Heart right ventricle (tissue), 16 donors: ENCODE measurements at regions not wholly inside any gene's neighbourhood (a gene's known extent, or its start where the extent isn't known, plus 50 kb on each side); places are given as distances from the start of the nearest gene placed in this dataset.

Source experiments
- ATAC-seq, 8 donors: fragments of 200-7000 bp; cut with Tn5 transposase; one replicate each; pipeline ENCODE4 v1.9.1; 2020; ENCODE audit warnings: mild to moderate bottlenecking in 8 of 8, moderate library complexity in 8 of 8, moderate number of reproducible peaks in 1 of 8
- DNase-seq, 2 donors: peaks; one replicate each; pipeline ENCODE4 v3.0.0-alpha.2; 2020
- H3K27ac ChIP-seq, 10 donors: fragments of 200-600 bp; sonication (generic) in 2 of 10; one replicate each; pipeline versions ENCODE4 v1.5.0 to v1.8.0; 2020 to 2022; ENCODE audit warnings: mild to moderate bottlenecking in 3 of 10
- H3K27me3 ChIP-seq, 7 donors: fragments of 200-600 bp; one replicate each; pipeline ENCODE4 v1.8.0; 2021 to 2022; ENCODE audit warnings: mild to moderate bottlenecking in 2 of 7
- H3K36me3 ChIP-seq, 9 donors: fragments of 200-600 bp; sonication (generic) in 1 of 9; one replicate each; pipeline versions ENCODE4 v1.5.0 to v1.8.0; 2020 to 2022; ENCODE audit warnings: mild to moderate bottlenecking in 2 of 9
- H3K4me1 ChIP-seq, 9 donors: fragments of 200-600 bp; sonication (generic) in 1 of 9; one replicate each; pipeline versions ENCODE4 v1.5.0 to v1.8.0; 2020 to 2022; ENCODE audit warnings: mild to moderate bottlenecking in 4 of 9
- H3K4me3 ChIP-seq, 10 donors: fragments of 200-600 bp; sonication (generic) in 2 of 10; one replicate each; pipeline versions ENCODE4 v1.5.0 to v1.8.0; 2020 to 2022; ENCODE audit warnings: mild to moderate bottlenecking in 7 of 10, moderate library complexity in 2 of 10
- H3K9me3 ChIP-seq, 11 donors: fragments of 200-600 bp in 10 of 11; sonication (generic) in 2 of 11; one replicate each; pipeline versions ENCODE4 v1.5.0 to v1.8.0; 2013 to 2022; ENCODE audit warnings: mild to moderate bottlenecking in 2 of 11, control low read depth in 1 of 11, moderate library complexity in 1 of 11
- WGBS, 2 donors: extraction: QIAGEN DNeasy Blood & Tissue Kit; methylation state at CpG; one replicate each; pipeline ENCODE4 v1.1.7; 2013; ENCODE audit warnings: inconsistent platforms in 1 of 2; 5-methylcytosine and 5-hydroxymethylcytosine counted together
- intact Hi-C, 10 donors: fragments of 100-400 bp; cut with DNase I; formaldehyde crosslinking; loops; one replicate each; pipeline versions ENCODE4 v1.11.1 to v1.14.2; 2022
- TF ChIP-seq, protein P1 (sequence below), 9 donors: fragments of 200-600 bp; sonication (generic) in 2 of 9; IDR thresholded peaks; one replicate each; pipeline versions ENCODE4 v1.5.0 to v1.8.0; 2021 to 2022; ENCODE audit warnings: antibody characterized with exemption in 9 of 9, mild to moderate bottlenecking in 5 of 9, moderate library complexity in 1 of 9
- donor health status: Arrhythmogenic right ventricular cardiomyopathy.
- donor health status: ischemic (EF 13 %, LVEDD 7.1; RV severe dilation, severe dysfunction).
- donor health status: healthy with polysubstance abuse.
- donor health status: DM: no; HTN: yes; CAD: no.
- donor health status: DM: no; HTN: no; CAD: no.
- donor health status: ischemic (EF 25% LVEDD 6.9; RV normal size, moderate dysfunction).
- donor health status: ischemic (EF 25% LVEDD 5.7; RV mildly dilated, moderate dysfunction).
- donor health status: healthy.
- donor health status: DM: yes; HTN: yes; CAD: no.
- donor health status: Ischemic cardiomyopathy.
- donor health status: ischemic (EF 35%, LVEDD 5.7; RV mildly dilated, moderate dysfunction).
- donor health status: nonischemic (EF 11% LVEDD 7.7; RV severe dilation, severe dysfunction).
- donor health status: DM: yes; HTN: yes; CAD: no.
- donor health status: PGD.
- donor health status: ischemic (EF 29% LVEDD 5.4; RV normal size, mild dysfunction).
- donor health status: nonischemic (EF 23%, LVEDD 6.1; RV moderate dilation, normal function).

DNA sequence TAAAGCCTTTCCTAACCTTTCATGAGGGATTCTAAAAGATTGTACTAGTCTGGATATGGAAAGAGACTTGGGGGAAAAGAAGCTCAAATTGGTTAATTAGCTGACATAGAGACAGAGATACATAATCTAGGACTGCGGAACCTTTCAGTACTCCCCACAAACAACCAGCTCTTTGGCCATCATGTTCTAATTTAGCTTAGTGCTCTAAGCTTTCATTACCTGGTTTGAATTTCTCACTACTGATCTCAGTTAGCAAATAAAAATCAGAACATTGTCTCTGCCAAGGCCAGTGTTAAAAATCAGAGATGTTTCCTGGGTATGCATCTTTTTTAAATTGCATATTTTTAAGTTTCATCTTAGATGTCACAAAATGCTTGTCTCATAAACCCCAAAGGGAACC is 254.4 kb downstream of the GLUD2 start:
- Histone ChIP-seq H3K27ac (no peak overlapping the region), H3K36me3 (no peaks in the 10 kb centered on the region), H3K27me3 (no peaks in the 10 kb centered on the region), H3K4me1 (no peaks in the 10 kb centered on the region), H3K9me3 (no peaks in the 10 kb centered on the region), H3K4me3 (no peak overlapping the region)
- TF ChIP-seq, protein P1, sequence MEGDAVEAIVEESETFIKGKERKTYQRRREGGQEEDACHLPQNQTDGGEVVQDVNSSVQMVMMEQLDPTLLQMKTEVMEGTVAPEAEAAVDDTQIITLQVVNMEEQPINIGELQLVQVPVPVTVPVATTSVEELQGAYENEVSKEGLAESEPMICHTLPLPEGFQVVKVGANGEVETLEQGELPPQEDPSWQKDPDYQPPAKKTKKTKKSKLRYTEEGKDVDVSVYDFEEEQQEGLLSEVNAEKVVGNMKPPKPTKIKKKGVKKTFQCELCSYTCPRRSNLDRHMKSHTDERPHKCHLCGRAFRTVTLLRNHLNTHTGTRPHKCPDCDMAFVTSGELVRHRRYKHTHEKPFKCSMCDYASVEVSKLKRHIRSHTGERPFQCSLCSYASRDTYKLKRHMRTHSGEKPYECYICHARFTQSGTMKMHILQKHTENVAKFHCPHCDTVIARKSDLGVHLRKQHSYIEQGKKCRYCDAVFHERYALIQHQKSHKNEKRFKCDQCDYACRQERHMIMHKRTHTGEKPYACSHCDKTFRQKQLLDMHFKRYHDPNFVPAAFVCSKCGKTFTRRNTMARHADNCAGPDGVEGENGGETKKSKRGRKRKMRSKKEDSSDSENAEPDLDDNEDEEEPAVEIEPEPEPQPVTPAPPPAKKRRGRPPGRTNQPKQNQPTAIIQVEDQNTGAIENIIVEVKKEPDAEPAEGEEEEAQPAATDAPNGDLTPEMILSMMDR (IDR thresholded peaks at IDR 0.05) = no peak
- 93 to 100% methylated on average over 1 of the region's 1 CpG for WGBS, 2 donors
- intact Hi-C loops = loop anchor here in 2 of 10 donors (10.0 kb wide), 1 partner anchor 273 kb away; no protein-coding TSS in a partner anchor
- no peak for ATAC-seq
- no peak for DNase-seq

DNA sequence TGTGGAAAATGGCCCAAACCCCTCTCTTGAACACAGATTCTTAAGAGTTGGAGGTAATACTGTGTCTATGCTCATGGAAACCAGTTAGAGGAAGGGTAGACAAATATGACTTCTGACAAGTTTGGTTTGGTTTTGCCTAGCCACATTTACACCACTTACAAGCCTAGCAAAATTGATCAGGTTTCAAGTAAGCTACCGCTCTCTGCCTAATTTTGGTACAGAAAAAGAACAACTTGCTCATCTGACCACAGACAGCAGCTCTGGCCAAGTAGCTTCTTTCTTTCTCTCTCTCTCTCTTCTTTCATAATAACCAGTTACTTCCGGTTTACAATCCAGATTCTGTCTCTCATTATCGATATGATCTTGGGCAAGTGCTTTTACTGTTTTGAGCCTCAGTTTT is 260.0 kb downstream of the GLUD2 start:
- Histone ChIP-seq H3K9me3 (no peaks in the 10 kb centered on the region), H3K4me1 (no peaks in the 10 kb centered on the region), H3K4me3 (no peak overlapping the region), H3K27ac (peak overlapping the region in 1 of 10 donors; percentile 16), H3K27me3 (no peaks in the 10 kb centered on the region), H3K36me3 (no peaks in the 10 kb centered on the region)
- 80 to 87% methylated on average over 3 of the region's 3 CpGs for WGBS, 2 donors
- TF ChIP-seq, protein P1 (IDR thresholded peaks at IDR 0.05) = no peak
- ATAC-seq = no peak
- intact Hi-C loops = loop anchor here in 2 of 10 donors (10.0 kb wide), 1 partner anchor 267 kb away; no protein-coding TSS in a partner anchor
- no peak for DNase-seq

DNA sequence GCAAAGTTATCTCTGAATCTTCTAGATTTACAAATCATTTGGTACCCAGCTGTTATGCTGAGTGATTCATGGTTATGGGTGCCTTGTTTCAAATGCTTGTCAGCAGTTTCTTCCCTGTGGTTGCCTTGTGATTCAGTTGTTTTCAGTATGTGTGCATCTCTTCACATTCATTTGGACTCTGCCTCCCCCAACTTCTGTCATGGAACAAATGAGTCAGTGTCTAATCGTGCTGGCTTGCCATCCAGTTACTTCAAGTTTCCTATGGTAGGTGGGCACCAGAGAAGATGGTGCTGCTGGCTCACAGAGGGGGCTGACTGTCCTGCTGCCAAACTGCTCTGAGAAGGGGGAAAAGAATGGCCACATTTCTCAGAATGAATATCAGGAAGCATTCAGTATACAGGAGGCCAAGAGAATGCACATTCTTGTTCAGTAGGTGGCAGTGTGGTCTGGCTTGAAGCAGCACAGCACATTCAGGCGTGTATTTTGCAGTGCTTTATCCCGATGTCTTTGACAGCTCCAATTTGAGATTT is 260.9 kb downstream of the GLUD2 start:
- no peaks in the 10 kb centered on the region for H3K9me3 ChIP-seq
- intact Hi-C loops = loop anchor here in 2 of 10 donors (10.0 kb wide), 1 partner anchor 266 kb away; no protein-coding TSS in a partner anchor
- H3K4me1 ChIP-seq = no peaks in the 10 kb centered on the region
- no peak overlapping the region for H3K4me3 ChIP-seq
- 6 to 13% methylated on average over 3 of the region's 3 CpGs for WGBS, 2 donors
- no peaks in the 10 kb centered on the region for H3K27me3 ChIP-seq
- DNase-seq (peak in 1 of 2 donors; percentile 4), ATAC-seq (peak in 6 of 8 donors; percentile 20 to 68 (median 63))
- TF ChIP-seq, protein P1 (IDR thresholded peaks at IDR 0.05) = peak in 7 of 9 donors; percentile 34 to 55 (median 44)
- no peaks in the 10 kb centered on the region for H3K36me3 ChIP-seq
- peak overlapping the region in 1 of 10 donors; percentile 37 for H3K27ac ChIP-seq

DNA sequence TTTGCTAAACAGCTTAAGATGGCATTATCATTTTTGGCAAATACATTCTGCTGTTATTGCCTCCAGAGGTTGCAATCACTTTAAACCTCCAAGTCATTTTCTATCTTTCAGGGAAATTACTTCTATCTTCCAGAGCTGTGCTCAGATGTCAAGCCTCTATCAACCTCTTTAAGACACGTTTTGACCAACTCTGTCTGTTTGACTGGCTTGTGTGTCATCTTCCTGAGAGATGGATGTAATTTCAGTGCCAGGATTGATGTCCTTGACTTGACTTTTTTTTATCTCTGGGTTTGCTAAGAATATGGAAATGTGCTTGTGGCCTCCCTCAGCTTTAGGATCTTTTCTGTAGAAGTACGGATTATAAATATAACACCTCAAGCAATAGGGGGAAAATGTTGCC is 263.4 kb downstream of the GLUD2 start:
- Histone ChIP-seq H3K4me1 (no peaks in the 10 kb centered on the region), H3K4me3 (no peak overlapping the region), H3K9me3 (no peaks in the 10 kb centered on the region), H3K36me3 (no peaks in the 10 kb centered on the region), H3K27me3 (no peaks in the 10 kb centered on the region), H3K27ac (no peak overlapping the region)
- DNase-seq (no peak), ATAC-seq (no peak)
- intact Hi-C loops = no loop called here
- 59 to 61% methylated on average over 2 of the region's 2 CpGs for WGBS, 2 donors
- TF ChIP-seq, protein P1 (IDR thresholded peaks at IDR 0.05) = no peak
